Fibroblast of lung (primary cell): ENCODE measurements at regions not wholly inside any gene's neighbourhood (a gene's known extent, or its start where the extent isn't known, plus 50 kb on each side); places are given as distances from the start of the nearest gene placed in this dataset.

Source experiments
- DNase-seq, 2 donors: peaks; one replicate each; pipeline versions ENCODE4 v3.0.0 to v3.0.0-alpha.2; 2010; ENCODE audit warnings: low read depth in 2 of 2
- H2AFZ ChIP-seq: 2 replicates; pipeline ENCODE4 v1.5.1; 2012; ENCODE audit warnings: low read length, control low read depth, inconsistent platforms
- H3K27ac ChIP-seq: 2 replicates; pipeline ENCODE4 v1.5.1; 2011; ENCODE audit warnings: low read length, control low read depth; ENCODE audit not compliant: insufficient read depth
- H3K27me3 ChIP-seq: 2 replicates; pipeline ENCODE4 v1.5.1; 2011; ENCODE audit warnings: mild to moderate bottlenecking, low read length; ENCODE audit not compliant: control insufficient read depth, insufficient read depth
- H3K36me3 ChIP-seq: 2 replicates; pipeline ENCODE4 v1.5.1; 2011; ENCODE audit warnings: low read length; ENCODE audit not compliant: control insufficient read depth, insufficient read depth
- H3K4me1 ChIP-seq: 2 replicates; pipeline ENCODE4 v1.5.1; 2011; ENCODE audit warnings: low read length; ENCODE audit not compliant: control insufficient read depth, insufficient read depth; ENCODE audit errors: extremely low read depth
- H3K4me2 ChIP-seq: 2 replicates; pipeline ENCODE4 v1.5.1; 2011; ENCODE audit warnings: low read length, control low read depth; ENCODE audit not compliant: insufficient read depth; ENCODE audit errors: extremely low read depth
- H3K4me3 ChIP-seq, 4 experiments: fragments of 200-600 bp in 1 of 4; sonication (generic) in 1 of 4; replicated peaks in 1 of 4; 2 replicates each; pipeline ENCODE4 v1.5.1; 2011 to 2016; ENCODE audit warnings: low read length in 4 of 4, low read depth in 3 of 4, mild to moderate bottlenecking in 3 of 4, control low read depth in 2 of 4, inconsistent platforms in 1 of 4, mixed read lengths in 1 of 4; ENCODE audit not compliant: insufficient read depth in 1 of 4; ENCODE audit errors: control extremely low read depth in 1 of 4
- H3K79me2 ChIP-seq: 2 replicates; pipeline ENCODE4 v1.5.1; 2012; ENCODE audit warnings: mild to moderate bottlenecking, low read length, inconsistent platforms; ENCODE audit not compliant: control insufficient read depth, insufficient read depth
- H3K9ac ChIP-seq: 2 replicates; pipeline ENCODE4 v1.5.1; 2011; ENCODE audit warnings: mild to moderate bottlenecking, low read length, control low read depth; ENCODE audit not compliant: insufficient read depth
- H3K9me3 ChIP-seq: 2 replicates; pipeline ENCODE4 v1.5.1; 2012; ENCODE audit warnings: low read depth, low read length; ENCODE audit not compliant: control insufficient read depth, insufficient read depth
- H4K20me1 ChIP-seq: 2 replicates; pipeline ENCODE4 v1.5.1; 2011; ENCODE audit warnings: low read length; ENCODE audit not compliant: control insufficient read depth, insufficient read depth; ENCODE audit errors: extremely low read depth
- CTCF ChIP-seq, 2 donors: IDR thresholded peaks in 1 of 2; conservative IDR thresholded peaks in 1 of 2; 1 replicate in 1 of 2; 2 replicates in 1 of 2; pipeline ENCODE4 v1.5.1; 2011 to 2012; ENCODE audit warnings: low read length in 2 of 2, control low read depth in 1 of 2, inconsistent platforms in 1 of 2, low read depth in 1 of 2, mild to moderate bottlenecking in 1 of 2
- EZH2 ChIP-seq: IDR thresholded peaks from 2 replicates; pipeline ENCODE4 v1.5.1; 2012; ENCODE audit warnings: low read length, control low read depth, mild to moderate bottlenecking; ENCODE audit errors: missing control alignments

- Histone ChIP-seq H2AFZ (no peak overlapping the region), H3K27me3 (peaks cover 2% of the 10 kb centered on the region), H3K79me2 (no peaks in the 10 kb centered on the region), H3K36me3 (no peaks in the 10 kb centered on the region), H3K4me1 (no peaks in the 10 kb centered on the region), H3K27ac (no peak overlapping the region), H3K9ac (no peak overlapping the region), H3K4me3 (no peak overlapping the region), H3K9me3 (no peaks in the 10 kb centered on the region), H3K4me2 (no peak overlapping the region), H4K20me1 (no peaks in the 10 kb centered on the region)
- DNase-seq: no peak
- TF ChIP-seq CTCF (conservative IDR thresholded peaks at IDR 0.05 in 1 of 2, IDR thresholded peaks at IDR 0.05 in 1 of 2; ENCODE audit: low read depth in 1 of 2, low read length in 2 of 2): no peak
- no peak for TF ChIP-seq EZH2
These were observed 318.2 kb downstream of the CXCL12 start for GRCh38 chr10:44066527-44067255.

- H3K4me3 ChIP-seq: no peak overlapping the region
- TF ChIP-seq CTCF (conservative IDR thresholded peaks at IDR 0.05 in 1 of 2, IDR thresholded peaks at IDR 0.05 in 1 of 2; ENCODE audit: low read depth in 1 of 2, low read length in 2 of 2): no peak
- TF ChIP-seq EZH2: no peak
- no peak overlapping the region for H3K4me2 ChIP-seq
- peaks cover 2% of the 10 kb centered on the region for H3K27me3 ChIP-seq
- DNase-seq: no peak
- H3K27ac ChIP-seq: no peak overlapping the region
- no peak overlapping the region for H3K9ac ChIP-seq
- no peaks in the 10 kb centered on the region for H3K36me3 ChIP-seq
- H4K20me1 ChIP-seq: no peaks in the 10 kb centered on the region
- no peaks in the 10 kb centered on the region for H3K9me3 ChIP-seq
- H2AFZ ChIP-seq: no peak overlapping the region
- no peaks in the 10 kb centered on the region for H3K4me1 ChIP-seq
- no peaks in the 10 kb centered on the region for H3K79me2 ChIP-seq
These were observed 318.9 kb downstream of the CXCL12 start for GRCh38 chr10:44065788-44066526.

- Histone ChIP-seq H3K4me1 (no peaks in the 10 kb centered on the region), H2AFZ (no peak overlapping the region), H3K27ac (no peak overlapping the region), H3K4me2 (no peak overlapping the region), H3K79me2 (no peaks in the 10 kb centered on the region), H3K36me3 (no peaks in the 10 kb centered on the region), H3K9ac (no peak overlapping the region), H3K4me3 (no peak overlapping the region), H3K27me3 (peaks cover 2% of the 10 kb centered on the region), H3K9me3 (no peaks in the 10 kb centered on the region), H4K20me1 (no peaks in the 10 kb centered on the region)
- no peak for DNase-seq
- no peak for TF ChIP-seq CTCF (conservative IDR thresholded peaks at IDR 0.05 in 1 of 2, IDR thresholded peaks at IDR 0.05 in 1 of 2; ENCODE audit: low read depth in 1 of 2, low read length in 2 of 2)
These were observed 319.7 kb downstream of the CXCL12 start for GRCh38 chr10:44064987-44065787.
